SK-N-SH (cell line): ENCODE measurements at regions not wholly inside any gene's neighbourhood (a gene's known extent, or its start where the extent isn't known, plus 50 kb on each side); places are given as distances from the start of the nearest gene placed in this dataset.
A peak's percentile ranks its signal among the peaks of the same experiment; 100 is the strongest.

Source experiments
- CTCF ChIA-PET: fragments of 300-600, 350-600 bp; formaldehyde crosslinking; extraction: SDS; loops from one replicate; lab custom pipeline; 2021; lab: Yijun Ruan, JAX
- POLR2A ChIA-PET: fragments of 350-600 bp; sonication (Branson Sonifier 250); formaldehyde crosslinking; extraction: SDS; loops from one replicate; lab custom pipeline; 2020; ENCODE audit warnings: antibody characterized with exemption, inconsistent platforms; lab: Yijun Ruan, JAX
- DNase-seq: peaks from one replicate; pipeline ENCODE4 v3.0.0; 2012
- H2AFZ ChIP-seq: fragments of 200-600 bp; sonication (generic); 2 replicates; pipeline ENCODE4 v1.8.1; 2016; ENCODE audit warnings: antibody characterized with exemption, mild to moderate bottlenecking, low read depth
- H3F3A ChIP-seq: fragments of 200-600 bp; sonication (generic); replicated peaks from 2 replicates; pipeline ENCODE3; 2016; ENCODE audit warnings: antibody characterized with exemption, mild to moderate bottlenecking; ENCODE audit not compliant: insufficient read depth
- H3K27ac ChIP-seq, 2 experiments: fragments of 200-500 bp in 1 of 2; fragments of 200-600 bp in 1 of 2; sonication (Bioruptor generic) in 1 of 2; sonication (generic), shearing (Covaris generic) in 1 of 2; 2 replicates each; pipeline versions ENCODE4 v1.5.1 to v1.6.1; 2014 to 2016; ENCODE audit warnings: low read depth in 2 of 2, inconsistent platforms in 1 of 2, low read length in 1 of 2, mild to moderate bottlenecking in 1 of 2, mixed read lengths in 1 of 2
- H3K27me3 ChIP-seq: fragments of 200-600 bp; sonication (generic), shearing (Covaris generic); 2 replicates; pipeline ENCODE4 v1.6.1; 2016; ENCODE audit warnings: mixed run types; ENCODE audit not compliant: insufficient read depth
- H3K36me3 ChIP-seq, 2 experiments: fragments of 200-500 bp in 1 of 2; fragments of 200-600 bp in 1 of 2; sonication (Bioruptor generic) in 1 of 2; sonication (generic) in 1 of 2; replicated peaks in 1 of 2; 2 replicates each; pipeline versions ENCODE3 to v1.5.1; 2014 to 2016; ENCODE audit warnings: low read length in 1 of 2, mild to moderate bottlenecking in 1 of 2; ENCODE audit not compliant: insufficient read depth in 2 of 2, control insufficient read depth in 1 of 2
- H3K4me1 ChIP-seq, 2 experiments: fragments of 200-500 bp in 1 of 2; fragments of 200-600 bp in 1 of 2; sonication (Bioruptor generic) in 1 of 2; sonication (generic), shearing (Covaris generic) in 1 of 2; 2 replicates each; pipeline versions ENCODE4 v1.5.1 to v1.6.1; 2014 to 2016; ENCODE audit warnings: low read depth in 1 of 2, low read length in 1 of 2, mixed run types in 1 of 2; ENCODE audit not compliant: insufficient read depth in 2 of 2, control insufficient read depth in 1 of 2
- H3K4me2 ChIP-seq: fragments of 200-600 bp; sonication (generic), shearing (Covaris generic); 2 replicates; pipeline ENCODE4 v1.6.1; 2017; ENCODE audit warnings: mixed run types
- H3K4me3 ChIP-seq, 2 experiments: fragments of 200-500 bp in 1 of 2; fragments of 200-600 bp in 1 of 2; sonication (Bioruptor generic) in 1 of 2; sonication (generic), shearing (Covaris generic) in 1 of 2; 2 replicates each; pipeline versions ENCODE4 v1.5.1 to v1.8.1; 2014 to 2016; ENCODE audit warnings: low read depth in 2 of 2, inconsistent platforms in 1 of 2, low read length in 1 of 2, mild to moderate bottlenecking in 1 of 2, mixed read lengths in 1 of 2, moderate library complexity in 1 of 2
- H3K79me2 ChIP-seq: fragments of 200-600 bp; sonication (generic); 2 replicates; pipeline ENCODE4 v1.8.1; 2017; ENCODE audit warnings: mild to moderate bottlenecking; ENCODE audit not compliant: insufficient read depth
- H3K9ac ChIP-seq: fragments of 200-600 bp; sonication (generic); 2 replicates; pipeline ENCODE4 v1.6.1; 2017; ENCODE audit warnings: mixed run types
- H3K9me2 ChIP-seq: fragments of 200-600 bp; sonication (generic); 2 replicates; pipeline ENCODE4 v1.6.1; 2017; ENCODE audit warnings: mixed run types
- H3K9me3 ChIP-seq: fragments of 200-600 bp; sonication (generic); 2 replicates; pipeline ENCODE4 v1.6.1; 2017; ENCODE audit warnings: mixed run types, mild to moderate bottlenecking, moderate library complexity
- H4K20me1 ChIP-seq: fragments of 200-600 bp; sonication (generic); 2 replicates; pipeline ENCODE4 v1.6.1; 2017; ENCODE audit warnings: mild to moderate bottlenecking, mixed run types; ENCODE audit not compliant: insufficient read depth
- CHD2 ChIP-seq: fragments of 150-350 bp; IDR thresholded peaks from 2 replicates; pipeline ENCODE4 v1.6.1; 2018; ENCODE audit warnings: low read length; ENCODE audit not compliant: partially characterized antibody
- EP300 ChIP-seq, 2 experiments: IDR thresholded peaks; 2 replicates each; pipeline versions ENCODE4 v1.4.0 to v1.6.1; 2012; ENCODE audit warnings: borderline replicate concordance in 1 of 2, low read depth in 1 of 2, low read length in 1 of 2
- FOSL2 ChIP-seq: IDR thresholded peaks from 2 replicates; pipeline ENCODE4 v1.4.0; 2012; ENCODE audit warnings: low read depth, mild to moderate bottlenecking, moderate library complexity, borderline replicate concordance
- FOXJ3 ChIP-seq: sonication (generic); formaldehyde crosslinking; IDR thresholded peaks from 2 replicates; pipeline ENCODE4 v1.5.1; 2020; ENCODE audit warnings: mild to moderate bottlenecking, missing genetic modification reagents
- GATA2 ChIP-seq: sonication (generic); formaldehyde crosslinking; IDR thresholded peaks from 2 replicates; pipeline ENCODE4 v1.5.0; 2020; ENCODE audit warnings: mild to moderate bottlenecking, missing genetic modification reagents
- MEF2A ChIP-seq: IDR thresholded peaks from 2 replicates; pipeline ENCODE4 v1.4.0; 2012; ENCODE audit warnings: low read depth, borderline replicate concordance
- POLR2AphosphoS5 ChIP-seq: IDR thresholded peaks from 2 replicates; pipeline ENCODE4 v1.6.1; 2012; ENCODE audit warnings: low read depth, low read length
- RCOR1 ChIP-seq: fragments of 150-350 bp; IDR thresholded peaks from 2 replicates; pipeline ENCODE4 v1.6.1; 2017; ENCODE audit warnings: antibody characterized with exemption, low read length
- SMC3 ChIP-seq: IDR thresholded peaks from 2 replicates; pipeline ENCODE4 v1.6.1; 2012; ENCODE audit warnings: low read depth, low read length, improper control_type of control experiment
- TAF1 ChIP-seq: IDR thresholded peaks from 2 replicates; pipeline ENCODE4 v1.6.1; 2012; ENCODE audit warnings: low read depth, mild to moderate bottlenecking, low read length, moderate library complexity, borderline replicate concordance
- TCF12 ChIP-seq: IDR thresholded peaks from 2 replicates; pipeline ENCODE4 v1.4.0; 2012
- TEAD4 ChIP-seq: IDR thresholded peaks from 2 replicates; pipeline ENCODE4 v1.4.0; 2012; ENCODE audit warnings: mild to moderate bottlenecking, borderline replicate concordance; ENCODE audit not compliant: insufficient read depth
- YY1 ChIP-seq: IDR thresholded peaks from 2 replicates; pipeline ENCODE4 v1.4.0; 2012; ENCODE audit warnings: low read depth, mild to moderate bottlenecking
- WGBS: methylation state at CpG from one replicate; pipeline ENCODE4 v1.1.6; 2017; ENCODE audit warnings: low lambda C conversion rate; 5-methylcytosine and 5-hydroxymethylcytosine counted together
- TF ChIP-seq, protein P1 (sequence below): fragments of 200-600 bp; sonication (generic); IDR thresholded peaks from 2 replicates; pipeline ENCODE4 v1.6.1; 2017; ENCODE audit warnings: antibody characterized with exemption, mild to moderate bottlenecking, moderate library complexity
- TF ChIP-seq, protein P2 (sequence below): IDR thresholded peaks from 2 replicates; pipeline ENCODE4 v1.4.0; 2012; ENCODE audit warnings: low read depth, borderline replicate concordance
- TF ChIP-seq, protein P3 (sequence below): IDR thresholded peaks from 2 replicates; pipeline ENCODE4 v1.6.1; 2012; ENCODE audit warnings: mild to moderate bottlenecking, low read depth, low read length, moderate library complexity
- TF ChIP-seq, protein P4 (sequence below): fragments of 150-350 bp; IDR thresholded peaks from 2 replicates; pipeline ENCODE4 v1.6.1; 2016; ENCODE audit warnings: mild to moderate bottlenecking, low read depth, low read length

DNA sequence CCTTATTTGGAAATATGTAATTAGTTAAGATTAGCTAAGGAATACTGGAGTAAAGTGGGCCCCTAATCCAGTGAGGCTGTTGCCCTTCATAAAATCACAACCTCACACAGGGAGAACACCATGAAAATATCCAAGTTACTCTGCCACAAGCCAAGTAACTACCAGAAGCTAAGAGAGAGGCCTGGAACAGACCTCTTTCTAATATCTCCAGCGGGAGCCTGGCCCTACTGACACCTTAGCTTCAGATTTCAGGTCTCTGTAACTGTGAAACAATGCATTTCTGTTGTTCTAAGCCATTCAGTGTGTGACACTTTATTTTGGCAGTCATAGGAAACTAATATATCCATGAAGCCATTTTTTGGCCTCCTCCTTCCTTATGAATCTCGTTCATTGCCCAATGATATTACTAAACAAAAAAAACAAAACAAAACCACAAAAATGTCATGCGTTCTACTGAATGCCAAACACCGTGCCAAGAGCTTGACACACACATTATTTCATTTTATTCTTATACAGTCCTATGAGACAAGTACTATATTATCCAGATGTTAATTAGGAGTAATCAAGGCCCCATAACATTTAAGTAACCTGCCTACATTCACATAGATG is 699.0 kb downstream of the MAT2B start (continued):
- TF ChIP-seq, protein P1, sequence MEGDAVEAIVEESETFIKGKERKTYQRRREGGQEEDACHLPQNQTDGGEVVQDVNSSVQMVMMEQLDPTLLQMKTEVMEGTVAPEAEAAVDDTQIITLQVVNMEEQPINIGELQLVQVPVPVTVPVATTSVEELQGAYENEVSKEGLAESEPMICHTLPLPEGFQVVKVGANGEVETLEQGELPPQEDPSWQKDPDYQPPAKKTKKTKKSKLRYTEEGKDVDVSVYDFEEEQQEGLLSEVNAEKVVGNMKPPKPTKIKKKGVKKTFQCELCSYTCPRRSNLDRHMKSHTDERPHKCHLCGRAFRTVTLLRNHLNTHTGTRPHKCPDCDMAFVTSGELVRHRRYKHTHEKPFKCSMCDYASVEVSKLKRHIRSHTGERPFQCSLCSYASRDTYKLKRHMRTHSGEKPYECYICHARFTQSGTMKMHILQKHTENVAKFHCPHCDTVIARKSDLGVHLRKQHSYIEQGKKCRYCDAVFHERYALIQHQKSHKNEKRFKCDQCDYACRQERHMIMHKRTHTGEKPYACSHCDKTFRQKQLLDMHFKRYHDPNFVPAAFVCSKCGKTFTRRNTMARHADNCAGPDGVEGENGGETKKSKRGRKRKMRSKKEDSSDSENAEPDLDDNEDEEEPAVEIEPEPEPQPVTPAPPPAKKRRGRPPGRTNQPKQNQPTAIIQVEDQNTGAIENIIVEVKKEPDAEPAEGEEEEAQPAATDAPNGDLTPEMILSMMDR = no peak
- TF ChIP-seq SMC3 (no peak), GATA2 (CRISPR knock-in tag) (no peak), TEAD4 (peak; percentile 14; the same call in 1 of the 2 replicates), YY1 (no peak), TAF1 (no peak), MEF2A (no peak), RCOR1 (no peak)
- TF ChIP-seq, protein P2, sequence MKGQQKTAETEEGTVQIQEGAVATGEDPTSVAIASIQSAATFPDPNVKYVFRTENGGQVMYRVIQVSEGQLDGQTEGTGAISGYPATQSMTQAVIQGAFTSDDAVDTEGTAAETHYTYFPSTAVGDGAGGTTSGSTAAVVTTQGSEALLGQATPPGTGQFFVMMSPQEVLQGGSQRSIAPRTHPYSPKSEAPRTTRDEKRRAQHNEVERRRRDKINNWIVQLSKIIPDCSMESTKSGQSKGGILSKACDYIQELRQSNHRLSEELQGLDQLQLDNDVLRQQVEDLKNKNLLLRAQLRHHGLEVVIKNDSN = no peak

DNA sequence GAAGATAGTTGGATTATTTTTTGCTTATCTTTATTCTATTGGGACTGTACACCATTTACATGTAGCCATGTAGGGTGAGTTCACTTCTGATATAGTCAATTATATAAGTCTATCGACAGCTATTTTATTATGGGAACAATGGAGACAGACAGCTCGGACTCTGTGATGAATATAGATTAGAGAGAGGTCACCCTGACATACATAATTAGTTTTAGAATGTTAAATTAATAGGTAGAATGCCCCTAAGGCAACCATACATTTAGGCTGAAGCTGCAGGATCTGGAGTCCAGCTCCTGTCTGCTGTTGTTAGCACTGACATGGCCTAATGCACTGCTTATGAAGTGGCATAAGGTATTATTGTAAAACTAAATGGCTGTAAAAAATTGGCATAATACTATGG is 700.8 kb downstream of the MAT2B start:
- ChIA-PET POLR2A (interaction anchor here (0.6 kb wide), 1 partner anchor 17 kb away, joined by 3 read pairs; no protein-coding TSS in a partner anchor), CTCF (interaction anchor here (0.9 kb wide), 1 partner anchor 15 kb away, joined by 3 read pairs; no protein-coding TSS in a partner anchor)
- Histone ChIP-seq H3K79me2 (no peaks in the 10 kb centered on the region), H4K20me1 (no peaks in the 10 kb centered on the region), H3K27ac (peak overlapping the region in 1 of 2 experiments; percentile 47; a peak in 2 of 4 replicates), H3K4me1 (peaks cover 12 to 27% of the 10 kb centered on the region in 2 experiments), H3K27me3 (no peaks in the 10 kb centered on the region), H3K9me3 (no peaks in the 10 kb centered on the region), H3K9ac (no peak overlapping the region), H3K9me2 (no peaks in the 10 kb centered on the region), H3K36me3 (no peaks in the 10 kb centered on the region), H3K4me2 (no peak overlapping the region), H3K4me3 (no peak overlapping the region), H3F3A (peaks cover 27% of the 10 kb centered on the region), H2AFZ (no peak overlapping the region)
- peak in 1 of 2 experiments; percentile 94; a peak in 2 of 4 replicates for TF ChIP-seq EP300 (IDR thresholded peaks at IDR 0.05; ENCODE audit: borderline replicate concordance in 1 of 2, low read depth in 1 of 2, low read length in 1 of 2)
- TF ChIP-seq CHD2 = peak; percentile 76
- 0 out of 2 replicates have a peak, but pooled peaks have one; percentile 49 for TF ChIP-seq FOXJ3 (CRISPR knock-in tag)
- TF ChIP-seq, protein P3, sequence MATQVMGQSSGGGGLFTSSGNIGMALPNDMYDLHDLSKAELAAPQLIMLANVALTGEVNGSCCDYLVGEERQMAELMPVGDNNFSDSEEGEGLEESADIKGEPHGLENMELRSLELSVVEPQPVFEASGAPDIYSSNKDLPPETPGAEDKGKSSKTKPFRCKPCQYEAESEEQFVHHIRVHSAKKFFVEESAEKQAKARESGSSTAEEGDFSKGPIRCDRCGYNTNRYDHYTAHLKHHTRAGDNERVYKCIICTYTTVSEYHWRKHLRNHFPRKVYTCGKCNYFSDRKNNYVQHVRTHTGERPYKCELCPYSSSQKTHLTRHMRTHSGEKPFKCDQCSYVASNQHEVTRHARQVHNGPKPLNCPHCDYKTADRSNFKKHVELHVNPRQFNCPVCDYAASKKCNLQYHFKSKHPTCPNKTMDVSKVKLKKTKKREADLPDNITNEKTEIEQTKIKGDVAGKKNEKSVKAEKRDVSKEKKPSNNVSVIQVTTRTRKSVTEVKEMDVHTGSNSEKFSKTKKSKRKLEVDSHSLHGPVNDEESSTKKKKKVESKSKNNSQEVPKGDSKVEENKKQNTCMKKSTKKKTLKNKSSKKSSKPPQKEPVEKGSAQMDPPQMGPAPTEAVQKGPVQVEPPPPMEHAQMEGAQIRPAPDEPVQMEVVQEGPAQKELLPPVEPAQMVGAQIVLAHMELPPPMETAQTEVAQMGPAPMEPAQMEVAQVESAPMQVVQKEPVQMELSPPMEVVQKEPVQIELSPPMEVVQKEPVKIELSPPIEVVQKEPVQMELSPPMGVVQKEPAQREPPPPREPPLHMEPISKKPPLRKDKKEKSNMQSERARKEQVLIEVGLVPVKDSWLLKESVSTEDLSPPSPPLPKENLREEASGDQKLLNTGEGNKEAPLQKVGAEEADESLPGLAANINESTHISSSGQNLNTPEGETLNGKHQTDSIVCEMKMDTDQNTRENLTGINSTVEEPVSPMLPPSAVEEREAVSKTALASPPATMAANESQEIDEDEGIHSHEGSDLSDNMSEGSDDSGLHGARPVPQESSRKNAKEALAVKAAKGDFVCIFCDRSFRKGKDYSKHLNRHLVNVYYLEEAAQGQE = no peak
- no peak for TF ChIP-seq SMC3
- peak; percentile 33; the same call in 1 of the 2 replicates for TF ChIP-seq TCF12
- no peak for TF ChIP-seq TAF1
- no peak for TF ChIP-seq FOSL2
- peak; percentile 88 for TF ChIP-seq RCOR1
- TF ChIP-seq MEF2A = no peak
- peak; percentile 84 for TF ChIP-seq GATA2 (CRISPR knock-in tag)
- TF ChIP-seq, protein P4, sequence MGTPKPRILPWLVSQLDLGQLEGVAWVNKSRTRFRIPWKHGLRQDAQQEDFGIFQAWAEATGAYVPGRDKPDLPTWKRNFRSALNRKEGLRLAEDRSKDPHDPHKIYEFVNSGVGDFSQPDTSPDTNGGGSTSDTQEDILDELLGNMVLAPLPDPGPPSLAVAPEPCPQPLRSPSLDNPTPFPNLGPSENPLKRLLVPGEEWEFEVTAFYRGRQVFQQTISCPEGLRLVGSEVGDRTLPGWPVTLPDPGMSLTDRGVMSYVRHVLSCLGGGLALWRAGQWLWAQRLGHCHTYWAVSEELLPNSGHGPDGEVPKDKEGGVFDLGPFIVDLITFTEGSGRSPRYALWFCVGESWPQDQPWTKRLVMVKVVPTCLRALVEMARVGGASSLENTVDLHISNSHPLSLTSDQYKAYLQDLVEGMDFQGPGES = no peak
- no peak for TF ChIP-seq POLR2AphosphoS5
- 41% methylated on average over 2 of the region's 2 CpGs for WGBS
- DNase-seq = peak; percentile 31
